ENCODE measurements at regions not wholly inside any gene's neighbourhood (a gene's known extent, or its start where the extent isn't known, plus 50 kb on each side); places are given as distances from the start of the nearest gene placed in this dataset.

DNA sequence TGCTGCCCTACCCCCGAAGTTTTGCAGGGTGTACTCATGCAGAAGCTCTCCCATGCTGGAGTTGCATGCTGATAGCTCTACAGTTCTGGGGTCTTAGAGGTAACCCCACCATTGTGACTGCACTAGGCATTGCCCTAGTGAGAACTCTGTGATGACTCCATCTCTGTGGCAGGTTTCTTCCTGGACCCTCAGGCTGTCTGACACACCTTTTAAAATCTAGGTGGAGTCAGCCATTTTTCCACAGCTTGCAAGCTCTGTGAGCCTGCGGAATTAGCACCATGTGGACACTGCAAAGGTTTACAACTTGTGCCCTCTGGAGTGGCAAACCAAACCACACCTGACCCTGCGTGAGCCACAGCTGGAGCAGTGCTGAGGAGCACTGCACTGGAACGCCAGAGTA, 636.2 kb upstream of the SPRY2 start (continued):
- TF ChIP-seq POLR2AphosphoS5 (IDR thresholded peaks at IDR 0.05; ENCODE audit: low read depth) (no peak), STAT1 (IDR thresholded peaks at IDR 0.05; ENCODE audit: unreplicated experiment) (no peak), NANOG (IDR thresholded peaks at IDR 0.05; ENCODE audit: borderline replicate concordance) (no peak), ZNF331 (CRISPR knock-in tag; IDR thresholded peaks at IDR 0.05; ENCODE audit: low read depth) (no peak), EZH2 (IDR thresholded peaks at IDR 0.05; ENCODE audit: low read depth, unreplicated experiment) (no peak), CREB1 (CRISPR knock-in tag; IDR thresholded peaks at IDR 0.05; ENCODE audit: low read depth) (no peak)
- TF ChIP-seq, protein P1, sequence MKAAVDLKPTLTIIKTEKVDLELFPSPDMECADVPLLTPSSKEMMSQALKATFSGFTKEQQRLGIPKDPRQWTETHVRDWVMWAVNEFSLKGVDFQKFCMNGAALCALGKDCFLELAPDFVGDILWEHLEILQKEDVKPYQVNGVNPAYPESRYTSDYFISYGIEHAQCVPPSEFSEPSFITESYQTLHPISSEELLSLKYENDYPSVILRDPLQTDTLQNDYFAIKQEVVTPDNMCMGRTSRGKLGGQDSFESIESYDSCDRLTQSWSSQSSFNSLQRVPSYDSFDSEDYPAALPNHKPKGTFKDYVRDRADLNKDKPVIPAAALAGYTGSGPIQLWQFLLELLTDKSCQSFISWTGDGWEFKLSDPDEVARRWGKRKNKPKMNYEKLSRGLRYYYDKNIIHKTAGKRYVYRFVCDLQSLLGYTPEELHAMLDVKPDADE (IDR thresholded peaks at IDR 0.05) = no peak

DNA sequence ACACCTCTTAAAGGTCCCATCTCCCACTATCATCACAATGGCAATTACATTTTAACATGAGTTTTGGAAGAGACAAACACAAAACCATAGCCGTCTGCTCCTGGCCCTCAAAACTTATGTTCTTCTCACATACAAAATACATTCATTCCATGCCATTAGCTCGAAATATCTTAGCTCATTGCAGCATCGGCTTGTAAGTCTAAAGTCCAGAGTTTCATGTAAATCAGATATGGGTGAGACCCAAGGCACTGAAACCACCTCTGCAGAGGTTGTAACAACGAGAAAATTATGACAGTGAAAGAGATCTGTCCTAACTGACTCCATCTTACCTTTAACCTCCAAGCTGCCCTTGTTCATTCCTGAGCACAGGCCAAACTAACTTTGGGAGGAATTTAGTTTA, 635.0 kb upstream of the SPRY2 start:
- no peaks in the 10 kb centered on the region for H4K20me1 ChIP-seq (replicated peaks; ENCODE audit: insufficient read depth)
- Mint-ChIP-seq H3K27me3 (ENCODE audit: insufficient read depth, low read depth, poor library complexity) (peaks cover 2% of the 10 kb centered on the region), H3K36me3 (ENCODE audit: low read depth) (no peaks in the 10 kb centered on the region; the same call in 2 of the 3 replicates), H3K4me3 (no peak overlapping the region), H3K4me1 (no peaks in the 10 kb centered on the region), H3K9me3 (no peaks in the 10 kb centered on the region; the same call in 2 of the 3 replicates), H3K27ac (no peak overlapping the region)
- H3K27me3 ChIP-seq (ENCODE audit: insufficient read depth) = no peaks in the 10 kb centered on the region
- no peaks in the 10 kb centered on the region for H3K36me3 ChIP-seq (ENCODE audit: insufficient read depth)
- no peaks in the 10 kb centered on the region for H3K4me1 ChIP-seq (ENCODE audit: insufficient read depth)
- H3K27ac ChIP-seq (ENCODE audit: low read depth) = no peak overlapping the region
- no peaks in the 10 kb centered on the region for H3F3A ChIP-seq (replicated peaks; ENCODE audit: low read depth)
- no peak overlapping the region for H3K4me3 ChIP-seq
- H3K4me2 ChIP-seq = no peak overlapping the region
- no peak overlapping the region for H2AFZ ChIP-seq
- H3K9me2 ChIP-seq (ENCODE audit: insufficient read depth) = no peaks in the 10 kb centered on the region
- ATAC-seq (no peak), DNase-seq (ENCODE audit: low spot score) (no peak)
- no peaks in the 10 kb centered on the region for H3K79me2 ChIP-seq (replicated peaks; ENCODE audit: insufficient read depth)
- no peak for TF ChIP-seq ZNF114 (CRISPR knock-in tag; IDR thresholded peaks at IDR 0.05)
- no peak for TF ChIP-seq EZH2phosphoT487 (IDR thresholded peaks at IDR 0.05; ENCODE audit: unreplicated experiment)
- TF ChIP-seq JUNB (IDR thresholded peaks at IDR 0.05; ENCODE audit: unreplicated experiment) = no peak
- TF ChIP-seq CREB1 (CRISPR knock-in tag; IDR thresholded peaks at IDR 0.05; ENCODE audit: low read depth) = no peak
- TF ChIP-seq, protein P2, sequence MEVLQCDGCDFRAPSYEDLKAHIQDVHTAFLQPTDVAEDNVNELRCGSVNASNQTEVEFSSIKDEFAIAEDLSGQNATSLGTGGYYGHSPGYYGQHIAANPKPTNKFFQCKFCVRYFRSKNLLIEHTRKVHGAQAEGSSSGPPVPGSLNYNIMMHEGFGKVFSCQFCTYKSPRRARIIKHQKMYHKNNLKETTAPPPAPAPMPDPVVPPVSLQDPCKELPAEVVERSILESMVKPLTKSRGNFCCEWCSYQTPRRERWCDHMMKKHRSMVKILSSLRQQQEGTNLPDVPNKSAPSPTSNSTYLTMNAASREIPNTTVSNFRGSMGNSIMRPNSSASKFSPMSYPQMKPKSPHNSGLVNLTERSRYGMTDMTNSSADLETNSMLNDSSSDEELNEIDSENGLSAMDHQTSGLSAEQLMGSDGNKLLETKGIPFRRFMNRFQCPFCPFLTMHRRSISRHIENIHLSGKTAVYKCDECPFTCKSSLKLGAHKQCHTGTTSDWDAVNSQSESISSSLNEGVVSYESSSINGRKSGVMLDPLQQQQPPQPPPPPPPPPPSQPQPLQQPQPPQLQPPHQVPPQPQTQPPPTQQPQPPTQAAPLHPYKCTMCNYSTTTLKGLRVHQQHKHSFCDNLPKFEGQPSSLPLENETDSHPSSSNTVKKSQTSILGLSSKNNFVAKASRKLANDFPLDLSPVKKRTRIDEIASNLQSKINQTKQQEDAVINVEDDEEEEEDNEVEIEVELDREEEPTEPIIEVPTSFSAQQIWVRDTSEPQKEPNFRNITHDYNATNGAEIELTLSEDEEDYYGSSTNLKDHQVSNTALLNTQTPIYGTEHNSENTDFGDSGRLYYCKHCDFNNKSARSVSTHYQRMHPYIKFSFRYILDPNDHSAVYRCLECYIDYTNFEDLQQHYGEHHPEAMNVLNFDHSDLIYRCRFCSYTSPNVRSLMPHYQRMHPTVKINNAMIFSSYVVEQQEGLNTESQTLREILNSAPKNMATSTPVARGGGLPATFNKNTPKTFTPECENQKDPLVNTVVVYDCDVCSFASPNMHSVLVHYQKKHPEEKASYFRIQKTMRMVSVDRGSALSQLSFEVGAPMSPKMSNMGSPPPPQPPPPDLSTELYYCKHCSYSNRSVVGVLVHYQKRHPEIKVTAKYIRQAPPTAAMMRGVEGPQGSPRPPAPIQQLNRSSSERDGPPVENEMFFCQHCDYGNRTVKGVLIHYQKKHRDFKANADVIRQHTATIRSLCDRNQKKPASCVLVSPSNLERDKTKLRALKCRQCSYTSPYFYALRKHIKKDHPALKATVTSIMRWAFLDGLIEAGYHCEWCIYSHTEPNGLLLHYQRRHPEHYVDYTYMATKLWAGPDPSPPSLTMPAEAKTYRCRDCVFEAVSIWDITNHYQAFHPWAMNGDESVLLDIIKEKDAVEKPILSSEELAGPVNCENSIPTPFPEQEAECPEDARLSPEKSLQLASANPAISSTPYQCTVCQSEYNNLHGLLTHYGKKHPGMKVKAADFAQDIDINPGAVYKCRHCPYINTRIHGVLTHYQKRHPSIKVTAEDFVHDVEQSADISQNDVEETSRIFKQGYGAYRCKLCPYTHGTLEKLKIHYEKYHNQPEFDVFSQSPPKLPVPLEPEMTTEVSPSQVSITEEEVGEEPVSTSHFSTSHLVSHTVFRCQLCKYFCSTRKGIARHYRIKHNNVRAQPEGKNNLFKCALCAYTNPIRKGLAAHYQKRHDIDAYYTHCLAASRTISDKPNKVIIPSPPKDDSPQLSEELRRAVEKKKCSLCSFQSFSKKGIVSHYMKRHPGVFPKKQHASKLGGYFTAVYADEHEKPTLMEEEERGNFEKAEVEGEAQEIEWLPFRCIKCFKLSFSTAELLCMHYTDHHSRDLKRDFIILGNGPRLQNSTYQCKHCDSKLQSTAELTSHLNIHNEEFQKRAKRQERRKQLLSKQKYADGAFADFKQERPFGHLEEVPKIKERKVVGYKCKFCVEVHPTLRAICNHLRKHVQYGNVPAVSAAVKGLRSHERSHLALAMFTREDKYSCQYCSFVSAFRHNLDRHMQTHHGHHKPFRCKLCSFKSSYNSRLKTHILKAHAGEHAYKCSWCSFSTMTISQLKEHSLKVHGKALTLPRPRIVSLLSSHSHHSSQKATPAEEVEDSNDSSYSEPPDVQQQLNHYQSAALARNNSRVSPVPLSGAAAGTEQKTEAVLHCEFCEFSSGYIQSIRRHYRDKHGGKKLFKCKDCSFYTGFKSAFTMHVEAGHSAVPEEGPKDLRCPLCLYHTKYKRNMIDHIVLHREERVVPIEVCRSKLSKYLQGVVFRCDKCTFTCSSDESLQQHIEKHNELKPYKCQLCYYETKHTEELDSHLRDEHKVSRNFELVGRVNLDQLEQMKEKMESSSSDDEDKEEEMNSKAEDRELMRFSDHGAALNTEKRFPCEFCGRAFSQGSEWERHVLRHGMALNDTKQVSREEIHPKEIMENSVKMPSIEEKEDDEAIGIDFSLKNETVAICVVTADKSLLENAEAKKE (CRISPR knock-in tag; IDR thresholded peaks at IDR 0.05) = no peak
- no peak for TF ChIP-seq POLR2AphosphoS5 (IDR thresholded peaks at IDR 0.05; ENCODE audit: low read depth)
- TF ChIP-seq STAT1 (IDR thresholded peaks at IDR 0.05; ENCODE audit: unreplicated experiment) = no peak
- no peak for TF ChIP-seq NANOG (IDR thresholded peaks at IDR 0.05; ENCODE audit: borderline replicate concordance)
- TF ChIP-seq, protein P3, sequence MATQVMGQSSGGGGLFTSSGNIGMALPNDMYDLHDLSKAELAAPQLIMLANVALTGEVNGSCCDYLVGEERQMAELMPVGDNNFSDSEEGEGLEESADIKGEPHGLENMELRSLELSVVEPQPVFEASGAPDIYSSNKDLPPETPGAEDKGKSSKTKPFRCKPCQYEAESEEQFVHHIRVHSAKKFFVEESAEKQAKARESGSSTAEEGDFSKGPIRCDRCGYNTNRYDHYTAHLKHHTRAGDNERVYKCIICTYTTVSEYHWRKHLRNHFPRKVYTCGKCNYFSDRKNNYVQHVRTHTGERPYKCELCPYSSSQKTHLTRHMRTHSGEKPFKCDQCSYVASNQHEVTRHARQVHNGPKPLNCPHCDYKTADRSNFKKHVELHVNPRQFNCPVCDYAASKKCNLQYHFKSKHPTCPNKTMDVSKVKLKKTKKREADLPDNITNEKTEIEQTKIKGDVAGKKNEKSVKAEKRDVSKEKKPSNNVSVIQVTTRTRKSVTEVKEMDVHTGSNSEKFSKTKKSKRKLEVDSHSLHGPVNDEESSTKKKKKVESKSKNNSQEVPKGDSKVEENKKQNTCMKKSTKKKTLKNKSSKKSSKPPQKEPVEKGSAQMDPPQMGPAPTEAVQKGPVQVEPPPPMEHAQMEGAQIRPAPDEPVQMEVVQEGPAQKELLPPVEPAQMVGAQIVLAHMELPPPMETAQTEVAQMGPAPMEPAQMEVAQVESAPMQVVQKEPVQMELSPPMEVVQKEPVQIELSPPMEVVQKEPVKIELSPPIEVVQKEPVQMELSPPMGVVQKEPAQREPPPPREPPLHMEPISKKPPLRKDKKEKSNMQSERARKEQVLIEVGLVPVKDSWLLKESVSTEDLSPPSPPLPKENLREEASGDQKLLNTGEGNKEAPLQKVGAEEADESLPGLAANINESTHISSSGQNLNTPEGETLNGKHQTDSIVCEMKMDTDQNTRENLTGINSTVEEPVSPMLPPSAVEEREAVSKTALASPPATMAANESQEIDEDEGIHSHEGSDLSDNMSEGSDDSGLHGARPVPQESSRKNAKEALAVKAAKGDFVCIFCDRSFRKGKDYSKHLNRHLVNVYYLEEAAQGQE (IDR thresholded peaks at IDR 0.05; ENCODE audit: unreplicated experiment) = no peak
- no peak for TF ChIP-seq ZNF331 (CRISPR knock-in tag; IDR thresholded peaks at IDR 0.05; ENCODE audit: low read depth)
- TF ChIP-seq, protein P4, sequence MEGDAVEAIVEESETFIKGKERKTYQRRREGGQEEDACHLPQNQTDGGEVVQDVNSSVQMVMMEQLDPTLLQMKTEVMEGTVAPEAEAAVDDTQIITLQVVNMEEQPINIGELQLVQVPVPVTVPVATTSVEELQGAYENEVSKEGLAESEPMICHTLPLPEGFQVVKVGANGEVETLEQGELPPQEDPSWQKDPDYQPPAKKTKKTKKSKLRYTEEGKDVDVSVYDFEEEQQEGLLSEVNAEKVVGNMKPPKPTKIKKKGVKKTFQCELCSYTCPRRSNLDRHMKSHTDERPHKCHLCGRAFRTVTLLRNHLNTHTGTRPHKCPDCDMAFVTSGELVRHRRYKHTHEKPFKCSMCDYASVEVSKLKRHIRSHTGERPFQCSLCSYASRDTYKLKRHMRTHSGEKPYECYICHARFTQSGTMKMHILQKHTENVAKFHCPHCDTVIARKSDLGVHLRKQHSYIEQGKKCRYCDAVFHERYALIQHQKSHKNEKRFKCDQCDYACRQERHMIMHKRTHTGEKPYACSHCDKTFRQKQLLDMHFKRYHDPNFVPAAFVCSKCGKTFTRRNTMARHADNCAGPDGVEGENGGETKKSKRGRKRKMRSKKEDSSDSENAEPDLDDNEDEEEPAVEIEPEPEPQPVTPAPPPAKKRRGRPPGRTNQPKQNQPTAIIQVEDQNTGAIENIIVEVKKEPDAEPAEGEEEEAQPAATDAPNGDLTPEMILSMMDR (conservative IDR thresholded peaks at IDR 0.05; ENCODE audit: low read depth in 2 of 2) = no peak
